ENCODE measurements at regions not wholly inside any gene's neighbourhood (a gene's known extent, or its start where the extent isn't known, plus 50 kb on each side); places are given as distances from the start of the nearest gene placed in this dataset.

- WGBS (ENCODE audit: insufficient coverage) = 40% methylated on average over 1 of the region's 3 CpGs
- Mint-ChIP-seq H3K4me3 (no peak overlapping the region), H3K27me3 (ENCODE audit: low read depth in 3 of 3) (no peaks in the 10 kb centered on the region), H3K27ac (no peak overlapping the region), H3K36me3 (no peaks in the 10 kb centered on the region), H3K4me1 (no peaks in the 10 kb centered on the region), H3K9me3 (peaks cover 0 to 6% (median 2%) of the 10 kb centered on the region in 7 donors)
- Histone ChIP-seq H3K4me2 (replicated peaks; ENCODE audit: extremely low read depth, low read length, poor library complexity, severe bottlenecking) (no peak overlapping the region), H3K27me3 (ENCODE audit: control insufficient read depth in 2 of 2, insufficient read depth in 2 of 2, low read length in 2 of 2) (no peaks in the 10 kb centered on the region), H2AFZ (ENCODE audit: insufficient read depth, low read depth, low read length, poor library complexity, severe bottlenecking) (no peak overlapping the region), H3K36me3 (replicated peaks in 1 of 2; ENCODE audit: control insufficient read depth in 1 of 2, insufficient read depth in 2 of 2, low read length in 2 of 2) (no peaks in the 10 kb centered on the region), H3K9me3 (replicated peaks in 1 of 2; ENCODE audit: control insufficient read depth in 1 of 2, insufficient read depth in 1 of 2, low read length in 2 of 2) (no peaks in the 10 kb centered on the region), H3K4me1 (ENCODE audit: control insufficient read depth in 1 of 2, insufficient read depth in 2 of 2, low read length in 2 of 2) (no peaks in the 10 kb centered on the region), H3K27ac (ENCODE audit: low read depth in 1 of 2, low read length in 2 of 2) (no peak overlapping the region), H3K4me3 (replicated peaks in 1 of 3; ENCODE audit: low read depth in 2 of 3, low read length in 3 of 3) (no peak overlapping the region), H3K79me2 (ENCODE audit: insufficient read depth, low read length) (no peaks in the 10 kb centered on the region), H3K9ac (ENCODE audit: insufficient read depth, low read length, poor library complexity, severe bottlenecking) (no peak overlapping the region), H4K20me1 (ENCODE audit: insufficient read depth, low read length) (no peaks in the 10 kb centered on the region)
- intact Hi-C loops (cut with micrococcal nuclease) = no loop called here
- DNase-seq = no peak
- no peak for TF ChIP-seq CTCF (IDR thresholded peaks at IDR 0.05)
These were observed 150.1 kb downstream of the C12orf50 start for GRCh38 chr12:87879141-87879540.

- Histone ChIP-seq H3K4me3 (replicated peaks in 1 of 3; ENCODE audit: low read depth in 2 of 3, low read length in 3 of 3) (no peak overlapping the region), H3K79me2 (ENCODE audit: insufficient read depth, low read length) (no peaks in the 10 kb centered on the region), H3K9me3 (replicated peaks in 1 of 2; ENCODE audit: control insufficient read depth in 1 of 2, insufficient read depth in 1 of 2, low read length in 2 of 2) (no peaks in the 10 kb centered on the region), H3K4me2 (replicated peaks; ENCODE audit: extremely low read depth, low read length, poor library complexity, severe bottlenecking) (no peak overlapping the region), H3K36me3 (replicated peaks in 1 of 2; ENCODE audit: control insufficient read depth in 1 of 2, insufficient read depth in 2 of 2, low read length in 2 of 2) (no peaks in the 10 kb centered on the region), H3K27ac (ENCODE audit: low read depth in 1 of 2, low read length in 2 of 2) (no peak overlapping the region), H3K9ac (ENCODE audit: insufficient read depth, low read length, poor library complexity, severe bottlenecking) (no peak overlapping the region), H3K27me3 (ENCODE audit: control insufficient read depth in 2 of 2, insufficient read depth in 2 of 2, low read length in 2 of 2) (no peaks in the 10 kb centered on the region), H4K20me1 (ENCODE audit: insufficient read depth, low read length) (no peaks in the 10 kb centered on the region), H3K4me1 (ENCODE audit: control insufficient read depth in 1 of 2, insufficient read depth in 2 of 2, low read length in 2 of 2) (no peaks in the 10 kb centered on the region), H2AFZ (ENCODE audit: insufficient read depth, low read depth, low read length, poor library complexity, severe bottlenecking) (no peak overlapping the region)
- WGBS (ENCODE audit: insufficient coverage) = no CpG with 5 or more reads among the region's 4 CpGs
- intact Hi-C loops (cut with micrococcal nuclease) = no loop called here
- Mint-ChIP-seq H3K36me3 (no peaks in the 10 kb centered on the region), H3K9me3 (peaks cover 0 to 3% (median 0%) of the 10 kb centered on the region in 7 donors), H3K27ac (no peak overlapping the region), H3K4me1 (no peaks in the 10 kb centered on the region), H3K27me3 (ENCODE audit: low read depth in 3 of 3) (peaks cover 0 to 1% (median 0%) of the 10 kb centered on the region in 3 donors), H3K4me3 (no peak overlapping the region)
- no peak for TF ChIP-seq CTCF (IDR thresholded peaks at IDR 0.05)
- no peak for DNase-seq
These were observed 158.4 kb downstream of the C12orf50 start for GRCh38 chr12:87870493-87871460.

Measured in CD14-positive monocyte (primary cell).